HT-29 (cell line): ENCODE measurements at regions not wholly inside any gene's neighbourhood (a gene's known extent, or its start where the extent isn't known, plus 50 kb on each side); places are given as distances from the start of the nearest gene placed in this dataset.

Source experiments
- DNase-seq: peaks from one replicate; pipeline ENCODE4 v3.0.0-alpha.2; 2015; ENCODE audit warnings: low spot score

GRCh38 chr6:21461844-21462518 is 131.6 kb upstream of the SOX4 start:
- DNase-seq, result peak; percentile 15

GRCh38 chr6:21462519-21462852 is 131.1 kb upstream of the SOX4 start:
- DNase-seq, result no peak

GRCh38 chr6:21467091-21467490 is 126.5 kb upstream of the SOX4 start:
- no peak for DNase-seq

- no peak for DNase-seq
Observed at GRCh38 chr6:21468461-21468860, 125.1 kb upstream of the SOX4 start.

- no peak for DNase-seq
Observed at GRCh38 chr6:21469213-21469612, 124.3 kb upstream of the SOX4 start.

GRCh38 chr6:21476112-21476511 is 117.4 kb upstream of the SOX4 start:
- no peak for DNase-seq

- no peak for DNase-seq
Observed at GRCh38 chr6:21478411-21478810, 115.1 kb upstream of the SOX4 start.

- DNase-seq, result no peak
Observed at GRCh38 chr6:21478883-21479539, 114.5 kb upstream of the SOX4 start.

GRCh38 chr6:21486115-21486514 is 107.4 kb upstream of the SOX4 start:
- DNase-seq, result no peak

GRCh38 chr6:21489826-21490225 is 103.7 kb upstream of the SOX4 start:
- DNase-seq, result no peak

- DNase-seq, result no peak
Observed at GRCh38 chr6:21491955-21492354, 101.6 kb upstream of the SOX4 start.

GRCh38 chr6:21494505-21494904 is 99.0 kb upstream of the SOX4 start:
- no peak for DNase-seq

- no peak for DNase-seq
Observed at GRCh38 chr6:21496196-21496595, 97.4 kb upstream of the SOX4 start.

- no peak for DNase-seq
Observed at GRCh38 chr6:21496706-21497105, 96.8 kb upstream of the SOX4 start.

GRCh38 chr6:21500314-21501020 is 93.1 kb upstream of the SOX4 start:
- peak; percentile 30 for DNase-seq

GRCh38 chr6:21501021-21501354 is 92.6 kb upstream of the SOX4 start:
- peak; percentile 22 for DNase-seq

GRCh38 chr6:21501815-21502214 is 91.7 kb upstream of the SOX4 start:
- no peak for DNase-seq

- DNase-seq, result no peak
Observed at GRCh38 chr6:21502682-21503081, 90.9 kb upstream of the SOX4 start.

GRCh38 chr6:21504790-21505189 is 88.8 kb upstream of the SOX4 start:
- no peak for DNase-seq

GRCh38 chr6:21505574-21505990 is 88.0 kb upstream of the SOX4 start:
- no peak for DNase-seq

- DNase-seq, result no peak
Observed at GRCh38 chr6:21506126-21506525, 87.4 kb upstream of the SOX4 start.

- no peak for DNase-seq
Observed at GRCh38 chr6:21507811-21508210, 85.7 kb upstream of the SOX4 start.

GRCh38 chr6:21508753-21509152 is 84.8 kb upstream of the SOX4 start:
- no peak for DNase-seq
